Vagina (tissue), 2 donors: ENCODE measurements at regions not wholly inside any gene's neighbourhood (a gene's known extent, or its start where the extent isn't known, plus 50 kb on each side); places are given as distances from the start of the nearest gene placed in this dataset.

Source experiments
- CTCF ChIP-seq, 3 experiments: fragments of 450-650 bp in 2 of 3; fragments of 200-600 bp in 1 of 3; sonication (generic) in 1 of 3; IDR thresholded peaks; one replicate each; pipeline ENCODE4 v1.5.1; 2017 to 2019; ENCODE audit warnings: antibody characterized with exemption in 3 of 3, mild to moderate bottlenecking in 2 of 3, moderate library complexity in 2 of 3
- POLR2A ChIP-seq, 2 donors: fragments of 450-650 bp; IDR thresholded peaks; one replicate each; pipeline ENCODE4 v1.6.1; 2017; ENCODE audit warnings: antibody characterized with exemption in 2 of 2, mild to moderate bottlenecking in 2 of 2, moderate library complexity in 2 of 2
- POLR2AphosphoS5 ChIP-seq, 2 donors: sonication (generic); formaldehyde crosslinking; IDR thresholded peaks; one replicate each; pipeline ENCODE4 v1.9.0; 2017; ENCODE audit warnings: antibody characterized with exemption in 2 of 2, mild to moderate bottlenecking in 2 of 2, low read depth in 1 of 2; ENCODE audit not compliant: insufficient read depth in 1 of 2

DNA sequence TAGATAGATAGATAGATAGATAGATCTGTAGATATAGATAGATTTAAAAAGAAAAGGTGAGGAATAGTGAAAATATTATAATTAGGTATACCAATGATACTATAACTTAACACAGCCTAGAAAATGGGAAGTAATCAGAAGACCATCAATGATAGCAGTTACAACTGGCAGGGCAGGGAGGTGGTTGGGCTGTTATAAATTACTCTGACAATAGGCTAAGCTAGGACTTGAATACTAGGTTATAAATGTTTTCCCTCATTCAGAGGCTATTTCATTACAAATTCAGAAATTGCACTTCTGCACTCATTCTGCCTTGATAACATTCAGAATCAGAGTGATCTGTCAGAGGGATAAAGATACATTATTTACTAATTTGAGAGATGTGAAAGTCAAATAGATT is 273.4 kb upstream of the PLD5 start:
- no peak for TF ChIP-seq CTCF (IDR thresholded peaks at IDR 0.05)
- TF ChIP-seq POLR2A (IDR thresholded peaks at IDR 0.05) = no peak
- TF ChIP-seq POLR2AphosphoS5 (IDR thresholded peaks at IDR 0.05; ENCODE audit: insufficient read depth in 1 of 2, low read depth in 1 of 2) = no peak
